ENCODE measurements at regions not wholly inside any gene's neighbourhood (a gene's known extent, or its start where the extent isn't known, plus 50 kb on each side); places are given as distances from the start of the nearest gene placed in this dataset.

DNA sequence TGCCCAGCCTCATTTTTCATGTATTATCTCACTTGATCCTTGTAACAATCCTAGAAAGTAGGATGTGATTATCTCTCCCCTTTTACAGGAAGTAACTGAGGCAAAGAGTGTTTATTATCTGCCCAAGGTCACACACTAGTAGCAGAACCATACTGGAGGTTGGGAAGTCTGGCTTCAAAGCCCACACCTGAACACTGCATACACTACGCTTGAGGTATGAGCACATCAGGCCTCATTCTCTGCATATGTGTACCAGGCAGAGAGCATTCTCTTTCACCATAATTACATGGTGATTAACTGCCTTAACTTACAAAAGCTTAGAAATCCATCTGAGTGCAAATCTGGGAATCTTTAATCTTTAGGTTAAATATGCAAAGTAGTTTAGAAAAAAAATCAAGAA, 361.8 kb downstream of the MFSD1 start:
- TF ChIP-seq, protein P1, sequence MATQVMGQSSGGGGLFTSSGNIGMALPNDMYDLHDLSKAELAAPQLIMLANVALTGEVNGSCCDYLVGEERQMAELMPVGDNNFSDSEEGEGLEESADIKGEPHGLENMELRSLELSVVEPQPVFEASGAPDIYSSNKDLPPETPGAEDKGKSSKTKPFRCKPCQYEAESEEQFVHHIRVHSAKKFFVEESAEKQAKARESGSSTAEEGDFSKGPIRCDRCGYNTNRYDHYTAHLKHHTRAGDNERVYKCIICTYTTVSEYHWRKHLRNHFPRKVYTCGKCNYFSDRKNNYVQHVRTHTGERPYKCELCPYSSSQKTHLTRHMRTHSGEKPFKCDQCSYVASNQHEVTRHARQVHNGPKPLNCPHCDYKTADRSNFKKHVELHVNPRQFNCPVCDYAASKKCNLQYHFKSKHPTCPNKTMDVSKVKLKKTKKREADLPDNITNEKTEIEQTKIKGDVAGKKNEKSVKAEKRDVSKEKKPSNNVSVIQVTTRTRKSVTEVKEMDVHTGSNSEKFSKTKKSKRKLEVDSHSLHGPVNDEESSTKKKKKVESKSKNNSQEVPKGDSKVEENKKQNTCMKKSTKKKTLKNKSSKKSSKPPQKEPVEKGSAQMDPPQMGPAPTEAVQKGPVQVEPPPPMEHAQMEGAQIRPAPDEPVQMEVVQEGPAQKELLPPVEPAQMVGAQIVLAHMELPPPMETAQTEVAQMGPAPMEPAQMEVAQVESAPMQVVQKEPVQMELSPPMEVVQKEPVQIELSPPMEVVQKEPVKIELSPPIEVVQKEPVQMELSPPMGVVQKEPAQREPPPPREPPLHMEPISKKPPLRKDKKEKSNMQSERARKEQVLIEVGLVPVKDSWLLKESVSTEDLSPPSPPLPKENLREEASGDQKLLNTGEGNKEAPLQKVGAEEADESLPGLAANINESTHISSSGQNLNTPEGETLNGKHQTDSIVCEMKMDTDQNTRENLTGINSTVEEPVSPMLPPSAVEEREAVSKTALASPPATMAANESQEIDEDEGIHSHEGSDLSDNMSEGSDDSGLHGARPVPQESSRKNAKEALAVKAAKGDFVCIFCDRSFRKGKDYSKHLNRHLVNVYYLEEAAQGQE (IDR thresholded peaks at IDR 0.05; ENCODE audit: borderline replicate concordance): no peak
- TF ChIP-seq MXI1 (conservative IDR thresholded peaks at IDR 0.05; ENCODE audit: poor library complexity, severe bottlenecking): no peak
- TF ChIP-seq RAD21 (conservative IDR thresholded peaks at IDR 0.05): no peak
- TF ChIP-seq EP300 (conservative IDR thresholded peaks at IDR 0.05; ENCODE audit: poor library complexity, severe bottlenecking): no peak
- no peak for TF ChIP-seq EZH2 (IDR thresholded peaks at IDR 0.05; ENCODE audit: borderline replicate concordance, insufficient read depth, low read length, poor library complexity, severe bottlenecking)
- no peak for TF ChIP-seq TAF1 (IDR thresholded peaks at IDR 0.05; ENCODE audit: low read depth)
- Histone ChIP-seq H3K4me2 (ENCODE audit: low read length) (no peak overlapping the region), H3K27me3 (ENCODE audit: insufficient read depth, low read depth, low read length) (no peaks in the 10 kb centered on the region), H3K9me2 (ENCODE audit: insufficient read depth, low read length) (no peaks in the 10 kb centered on the region), H3F3A (ENCODE audit: insufficient read depth, low read length, poor library complexity, severe bottlenecking) (no peaks in the 10 kb centered on the region), H4K20me1 (ENCODE audit: insufficient read depth) (no peaks in the 10 kb centered on the region), H3K4me3 (ENCODE audit: low read length) (no peak overlapping the region), H3K9me3 (ENCODE audit: low read length) (no peaks in the 10 kb centered on the region), H3K79me2 (replicated peaks; ENCODE audit: insufficient read depth, low read length) (no peaks in the 10 kb centered on the region), H2AFZ (ENCODE audit: low read depth, low read length) (no peak overlapping the region), H3K36me3 (ENCODE audit: insufficient read depth, low read length) (no peaks in the 10 kb centered on the region), H3K9ac (ENCODE audit: low read length) (no peak overlapping the region), H3K27ac (ENCODE audit: low read length) (no peak overlapping the region)

DNA sequence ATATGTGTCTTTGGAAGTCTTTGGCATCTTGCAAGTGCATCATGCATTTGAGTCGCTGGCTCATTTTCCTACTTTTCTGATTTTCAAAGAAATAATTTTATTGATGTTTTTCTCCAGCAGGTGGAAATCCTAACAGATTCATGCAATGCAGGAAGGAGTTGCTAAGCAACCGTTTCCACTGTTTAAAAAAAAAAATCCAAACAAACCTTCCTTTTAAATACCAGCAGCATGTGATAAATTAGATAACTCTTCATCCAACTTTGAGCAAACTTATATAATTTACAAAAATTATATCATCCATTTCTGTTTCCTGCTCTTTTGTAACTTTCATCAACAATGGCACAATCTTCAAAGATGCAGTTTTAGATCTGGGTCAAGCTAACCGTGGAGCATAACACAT, 364.1 kb downstream of the MFSD1 start:
- Histone ChIP-seq H3K4me3 (ENCODE audit: low read length) (no peak overlapping the region), H3K4me2 (ENCODE audit: low read length) (no peak overlapping the region), H2AFZ (ENCODE audit: low read depth, low read length) (no peak overlapping the region), H3K9me3 (ENCODE audit: low read length) (no peaks in the 10 kb centered on the region), H4K20me1 (ENCODE audit: insufficient read depth) (no peaks in the 10 kb centered on the region), H3K9me2 (ENCODE audit: insufficient read depth, low read length) (no peaks in the 10 kb centered on the region), H3F3A (ENCODE audit: insufficient read depth, low read length, poor library complexity, severe bottlenecking) (no peaks in the 10 kb centered on the region), H3K9ac (ENCODE audit: low read length) (no peak overlapping the region), H3K27me3 (ENCODE audit: insufficient read depth, low read depth, low read length) (no peaks in the 10 kb centered on the region), H3K79me2 (replicated peaks; ENCODE audit: insufficient read depth, low read length) (no peaks in the 10 kb centered on the region), H3K36me3 (ENCODE audit: insufficient read depth, low read length) (no peaks in the 10 kb centered on the region), H3K27ac (ENCODE audit: low read length) (peak overlapping the region; percentile 10)
- peak; percentile 25 for TF ChIP-seq RAD21 (conservative IDR thresholded peaks at IDR 0.05)
- TF ChIP-seq SMC3 (conservative IDR thresholded peaks at IDR 0.05; ENCODE audit: poor library complexity): peak; percentile 32
- TF ChIP-seq EP300 (conservative IDR thresholded peaks at IDR 0.05; ENCODE audit: poor library complexity, severe bottlenecking): no peak
- TF ChIP-seq, protein P2, sequence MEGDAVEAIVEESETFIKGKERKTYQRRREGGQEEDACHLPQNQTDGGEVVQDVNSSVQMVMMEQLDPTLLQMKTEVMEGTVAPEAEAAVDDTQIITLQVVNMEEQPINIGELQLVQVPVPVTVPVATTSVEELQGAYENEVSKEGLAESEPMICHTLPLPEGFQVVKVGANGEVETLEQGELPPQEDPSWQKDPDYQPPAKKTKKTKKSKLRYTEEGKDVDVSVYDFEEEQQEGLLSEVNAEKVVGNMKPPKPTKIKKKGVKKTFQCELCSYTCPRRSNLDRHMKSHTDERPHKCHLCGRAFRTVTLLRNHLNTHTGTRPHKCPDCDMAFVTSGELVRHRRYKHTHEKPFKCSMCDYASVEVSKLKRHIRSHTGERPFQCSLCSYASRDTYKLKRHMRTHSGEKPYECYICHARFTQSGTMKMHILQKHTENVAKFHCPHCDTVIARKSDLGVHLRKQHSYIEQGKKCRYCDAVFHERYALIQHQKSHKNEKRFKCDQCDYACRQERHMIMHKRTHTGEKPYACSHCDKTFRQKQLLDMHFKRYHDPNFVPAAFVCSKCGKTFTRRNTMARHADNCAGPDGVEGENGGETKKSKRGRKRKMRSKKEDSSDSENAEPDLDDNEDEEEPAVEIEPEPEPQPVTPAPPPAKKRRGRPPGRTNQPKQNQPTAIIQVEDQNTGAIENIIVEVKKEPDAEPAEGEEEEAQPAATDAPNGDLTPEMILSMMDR (IDR thresholded peaks at IDR 0.05; ENCODE audit: poor library complexity, severe bottlenecking): peak; percentile 41
- no peak for TF ChIP-seq TAF1 (IDR thresholded peaks at IDR 0.05; ENCODE audit: low read depth)

All from neural cell (in vitro differentiated cells).